Cardiac muscle cell (in vitro differentiated cells and primary cell): ENCODE measurements at regions not wholly inside any gene's neighbourhood (a gene's known extent, or its start where the extent isn't known, plus 50 kb on each side); places are given as distances from the start of the nearest gene placed in this dataset.

Experiments used
- DNase-seq, 2 donors: peaks; one replicate each; pipeline versions ENCODE4 v3.0.0 to v3.0.0-alpha.2; 2010 to 2017; ENCODE audit warnings: low read depth in 1 of 2, low spot score in 1 of 2
- H3K27ac ChIP-seq: fragments of 200-600 bp; sonication (generic); 2 replicates; pipeline ENCODE4 v1.5.1; 2016
- H3K27me3 ChIP-seq: fragments of 200-600 bp; sonication (generic); 2 replicates; pipeline ENCODE4 v1.6.0; 2016; ENCODE audit warnings: control low read depth
- H3K36me3 ChIP-seq: fragments of 200-600 bp; sonication (generic); 2 replicates; pipeline ENCODE4 v1.5.1; 2016; ENCODE audit warnings: control low read depth
- H3K4me1 ChIP-seq: fragments of 200-600 bp; sonication (generic); 2 replicates; pipeline ENCODE4 v1.8.1; 2017; ENCODE audit warnings: low read depth, mild to moderate bottlenecking, mixed run types
- H3K4me3 ChIP-seq: fragments of 200-600 bp; sonication (generic); 2 replicates; pipeline ENCODE4 v1.5.1; 2016; ENCODE audit warnings: mild to moderate bottlenecking
- H3K9me3 ChIP-seq: fragments of 200-600 bp; sonication (generic); 2 replicates; pipeline ENCODE4 v1.5.1; 2017; ENCODE audit warnings: low read depth, mild to moderate bottlenecking, control low read depth
- CTCF ChIP-seq: IDR thresholded peaks from 2 replicates; pipeline ENCODE4 v1.5.1; 2012; ENCODE audit warnings: low read depth, mild to moderate bottlenecking, low read length

- Histone ChIP-seq H3K36me3 (no peaks in the 10 kb centered on the region), H3K4me1 (no peaks in the 10 kb centered on the region), H3K27ac (no peak overlapping the region), H3K4me3 (no peak overlapping the region), H3K27me3 (no peaks in the 10 kb centered on the region), H3K9me3 (no peaks in the 10 kb centered on the region)
- no peak for DNase-seq
- no peak for TF ChIP-seq CTCF
These were observed 64.7 kb upstream of the GCFC2 start for GRCh38 chr2:75775311-75775823.

GRCh38 chr2:75772908-75773630, 62.4 kb upstream of the GCFC2 start:
- no peak for TF ChIP-seq CTCF
- H3K27me3 ChIP-seq: no peaks in the 10 kb centered on the region
- H3K27ac ChIP-seq: no peak overlapping the region
- H3K9me3 ChIP-seq: no peaks in the 10 kb centered on the region
- H3K36me3 ChIP-seq: no peaks in the 10 kb centered on the region
- DNase-seq: no peak
- H3K4me1 ChIP-seq: no peaks in the 10 kb centered on the region
- H3K4me3 ChIP-seq: no peak overlapping the region

- no peaks in the 10 kb centered on the region for H3K9me3 ChIP-seq
- no peak for DNase-seq
- H3K27ac ChIP-seq: no peak overlapping the region
- TF ChIP-seq CTCF: no peak
- no peak overlapping the region for H3K4me3 ChIP-seq
- no peaks in the 10 kb centered on the region for H3K4me1 ChIP-seq
- no peaks in the 10 kb centered on the region for H3K27me3 ChIP-seq
- H3K36me3 ChIP-seq: no peaks in the 10 kb centered on the region
These were observed 55.1 kb upstream of the GCFC2 start for GRCh38 chr2:75765798-75766197.

- no peaks in the 10 kb centered on the region for H3K4me1 ChIP-seq
- DNase-seq: no peak
- H3K36me3 ChIP-seq: no peaks in the 10 kb centered on the region
- H3K4me3 ChIP-seq: no peak overlapping the region
- no peaks in the 10 kb centered on the region for H3K27me3 ChIP-seq
- no peak overlapping the region for H3K27ac ChIP-seq
- no peak for TF ChIP-seq CTCF
- no peaks in the 10 kb centered on the region for H3K9me3 ChIP-seq
These were observed 53.9 kb upstream of the GCFC2 start for GRCh38 chr2:75764611-75765010.
